ENCODE measurements at regions not wholly inside any gene's neighbourhood (a gene's known extent, or its start where the extent isn't known, plus 50 kb on each side); places are given as distances from the start of the nearest gene placed in this dataset.

DNA sequence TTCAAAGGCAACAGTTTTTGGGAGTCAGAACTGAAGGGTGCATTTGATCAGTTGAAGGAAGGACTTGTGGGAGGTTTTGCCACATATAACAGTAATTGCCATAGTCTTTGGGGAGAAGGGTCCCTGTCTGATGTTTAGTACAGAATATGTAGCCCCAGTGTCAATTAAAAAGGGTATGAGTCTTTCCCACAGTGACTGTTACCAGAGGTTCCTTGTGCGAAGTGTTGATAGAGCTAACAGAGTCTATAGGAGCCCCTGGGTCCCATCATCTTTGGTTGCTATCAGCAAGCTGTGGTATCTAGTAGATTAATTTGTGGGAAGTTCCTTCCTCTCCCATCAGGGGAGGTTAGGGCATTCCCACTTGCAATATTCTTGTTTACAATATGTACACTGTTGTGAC is 329.2 kb downstream of the PTPRU start:
- CTCF ChIA-PET, result no interaction called here
- no peak overlapping the region for H3K9ac ChIP-seq (ENCODE audit: control insufficient read depth, insufficient read depth, low read length)
- no TSS peak for BruUV-seq (replicated peaks)
- H3K79me2 ChIP-seq (ENCODE audit: control insufficient read depth, insufficient read depth, low read length), result no peaks in the 10 kb centered on the region
- POLR2A ChIA-PET, result no interaction called here
- H3K9me3 ChIP-seq (replicated peaks; ENCODE audit: control insufficient read depth, insufficient read depth, low read length), result no peaks in the 10 kb centered on the region; the same call in 2 of the 3 replicates
- no peak overlapping the region for H3K4me2 ChIP-seq (ENCODE audit: control insufficient read depth, insufficient read depth)
- H3K4me3 ChIP-seq, result no peak overlapping the region
- WGBS (ENCODE audit: insufficient coverage, insufficient replicate concordance, low lambda C conversion rate, missing lambda C conversion rate), result 6% methylated on average over 1 of the region's 1 CpG
- no peak overlapping the region for H2AFZ ChIP-seq (ENCODE audit: control insufficient read depth, low read depth, low read length)
- intact Hi-C loops (cut with micrococcal nuclease; ENCODE audit: unreplicated experiment) (no loop called here), in situ Hi-C loops (cut with MboI) (no loop called here)
- RAD21 ChIA-PET (ENCODE audit: unreplicated experiment), result no interaction called here
- H3K36me3 ChIP-seq (ENCODE audit: control insufficient read depth in 2 of 2, insufficient read depth in 2 of 2, low read length in 1 of 2), result no peaks in the 10 kb centered on the region
- FAIRE-seq (no peak), ATAC-seq (no peak), DNase-seq (ENCODE audit: low read depth, low spot score) (no peak)
- SMC1A ChIA-PET (ENCODE audit: uncharacterized antibody, unreplicated experiment), result no interaction called here
- no peaks in the 10 kb centered on the region for H4K20me1 ChIP-seq (ENCODE audit: control insufficient read depth, insufficient read depth)
- no peaks in the 10 kb centered on the region for H3K4me1 ChIP-seq (ENCODE audit: control insufficient read depth, insufficient read depth, low read length)
- H3K27ac ChIP-seq (ENCODE audit: control insufficient read depth, insufficient read depth), result no peak overlapping the region
- TF ChIP-seq, protein P1, sequence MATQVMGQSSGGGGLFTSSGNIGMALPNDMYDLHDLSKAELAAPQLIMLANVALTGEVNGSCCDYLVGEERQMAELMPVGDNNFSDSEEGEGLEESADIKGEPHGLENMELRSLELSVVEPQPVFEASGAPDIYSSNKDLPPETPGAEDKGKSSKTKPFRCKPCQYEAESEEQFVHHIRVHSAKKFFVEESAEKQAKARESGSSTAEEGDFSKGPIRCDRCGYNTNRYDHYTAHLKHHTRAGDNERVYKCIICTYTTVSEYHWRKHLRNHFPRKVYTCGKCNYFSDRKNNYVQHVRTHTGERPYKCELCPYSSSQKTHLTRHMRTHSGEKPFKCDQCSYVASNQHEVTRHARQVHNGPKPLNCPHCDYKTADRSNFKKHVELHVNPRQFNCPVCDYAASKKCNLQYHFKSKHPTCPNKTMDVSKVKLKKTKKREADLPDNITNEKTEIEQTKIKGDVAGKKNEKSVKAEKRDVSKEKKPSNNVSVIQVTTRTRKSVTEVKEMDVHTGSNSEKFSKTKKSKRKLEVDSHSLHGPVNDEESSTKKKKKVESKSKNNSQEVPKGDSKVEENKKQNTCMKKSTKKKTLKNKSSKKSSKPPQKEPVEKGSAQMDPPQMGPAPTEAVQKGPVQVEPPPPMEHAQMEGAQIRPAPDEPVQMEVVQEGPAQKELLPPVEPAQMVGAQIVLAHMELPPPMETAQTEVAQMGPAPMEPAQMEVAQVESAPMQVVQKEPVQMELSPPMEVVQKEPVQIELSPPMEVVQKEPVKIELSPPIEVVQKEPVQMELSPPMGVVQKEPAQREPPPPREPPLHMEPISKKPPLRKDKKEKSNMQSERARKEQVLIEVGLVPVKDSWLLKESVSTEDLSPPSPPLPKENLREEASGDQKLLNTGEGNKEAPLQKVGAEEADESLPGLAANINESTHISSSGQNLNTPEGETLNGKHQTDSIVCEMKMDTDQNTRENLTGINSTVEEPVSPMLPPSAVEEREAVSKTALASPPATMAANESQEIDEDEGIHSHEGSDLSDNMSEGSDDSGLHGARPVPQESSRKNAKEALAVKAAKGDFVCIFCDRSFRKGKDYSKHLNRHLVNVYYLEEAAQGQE (IDR thresholded peaks at IDR 0.05; ENCODE audit: low read depth, low read length), result no peak
- no peak for TF ChIP-seq POLR2A (IDR thresholded peaks at IDR 0.05; ENCODE audit: low read depth, low read length)
- TF ChIP-seq ATF7 (IDR thresholded peaks at IDR 0.05; ENCODE audit: low read depth), result no peak
- TF ChIP-seq JUND (IDR thresholded peaks at IDR 0.05; ENCODE audit: low read depth, low read length), result no peak
- no peak for TF ChIP-seq SIN3A (IDR thresholded peaks at IDR 0.05; ENCODE audit: low read depth, low read length)
- TF ChIP-seq TCF12 (IDR thresholded peaks at IDR 0.05; ENCODE audit: low read depth, low read length), result no peak
- no peak for TF ChIP-seq SP1 (IDR thresholded peaks at IDR 0.05; ENCODE audit: low read depth, low read length)
- no peak for TF ChIP-seq SMAD1 (IDR thresholded peaks at IDR 0.05; ENCODE audit: low read depth, partially characterized antibody)
- no peak for TF ChIP-seq RAD21 (IDR thresholded peaks at IDR 0.05; ENCODE audit: insufficient read depth, low read depth, low read length)
- no peaks in the 10 kb centered on the region for H3K27me3 ChIP-seq (replicated peaks in 1 of 2; ENCODE audit: control insufficient read depth in 2 of 2, insufficient read depth in 2 of 2, low read length in 1 of 2)
